ENCODE measurements at regions not wholly inside any gene's neighbourhood (a gene's known extent, or its start where the extent isn't known, plus 50 kb on each side); places are given as distances from the start of the nearest gene placed in this dataset.
"Not testable (repeated sequence)": the region's sequence is repeated elsewhere in the genome, so short reads cannot be mapped to it uniquely, and the experiment has no call there.

DNA sequence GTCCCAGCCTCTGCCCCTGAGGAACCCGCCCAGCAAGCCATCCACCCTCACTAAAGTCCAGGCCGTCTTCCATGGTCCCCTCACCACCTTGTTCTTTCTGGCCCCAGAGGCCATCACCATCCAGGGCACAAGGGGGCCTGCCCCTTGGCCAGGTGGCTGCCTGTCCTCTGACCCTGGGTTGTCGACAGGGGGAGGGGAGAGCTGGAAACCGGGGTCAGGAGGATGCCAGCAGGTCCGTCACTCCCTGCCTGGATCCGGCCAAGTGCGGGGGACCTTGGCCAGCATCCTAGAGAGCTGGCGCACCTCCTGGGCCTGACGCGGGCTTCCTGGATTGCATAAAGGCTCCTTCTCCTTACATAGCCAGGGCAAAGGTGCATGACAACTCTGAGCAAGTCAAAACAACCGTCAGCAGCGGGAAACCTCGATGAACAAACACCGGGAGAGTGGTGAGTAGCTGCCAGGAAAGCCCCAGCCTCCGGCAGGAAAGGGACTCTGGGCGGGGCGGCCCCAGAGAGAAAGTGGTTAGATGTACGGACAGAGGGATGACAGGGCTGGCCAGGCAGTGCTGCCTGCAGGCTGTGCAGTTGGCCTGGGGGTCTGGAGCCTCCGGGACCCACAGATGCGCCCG lies 4461.2 kb upstream of the TPTE start:
- not testable (repeated sequence) for DNase-seq (ENCODE audit: low read depth)

DNA sequence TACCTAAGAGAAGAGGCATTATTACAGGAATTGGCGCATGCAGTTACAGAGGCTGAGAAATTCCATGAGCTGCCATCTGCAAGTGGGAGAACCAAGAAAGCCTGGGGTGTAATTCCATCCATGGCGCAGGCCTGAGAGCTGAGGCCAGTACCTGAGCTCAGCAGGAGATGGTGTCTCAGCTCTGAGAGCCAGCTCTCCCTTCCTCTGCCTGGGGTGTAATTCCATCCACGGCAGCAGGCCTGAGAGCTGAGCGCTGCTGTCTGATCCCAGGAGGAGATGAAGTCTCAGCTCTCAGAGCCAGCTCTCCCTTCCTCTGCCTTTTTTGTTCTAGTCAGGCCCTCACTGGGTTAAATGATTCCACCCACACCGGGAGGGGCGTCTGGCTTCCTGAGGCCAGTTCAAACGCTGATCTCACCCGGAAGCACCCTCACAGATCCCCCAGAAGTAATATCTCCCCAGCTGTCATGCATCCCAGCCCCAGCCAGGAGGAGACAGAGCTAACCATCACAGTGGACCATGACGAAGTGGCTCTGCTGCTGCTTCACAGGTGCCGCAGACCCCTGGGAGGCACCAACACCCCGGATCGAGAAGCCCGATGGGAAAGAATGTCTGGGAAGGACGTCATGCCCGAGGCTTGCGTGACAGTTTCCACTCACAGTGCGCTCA lies 4454.9 kb upstream of the TPTE start:
- not testable (repeated sequence) for DNase-seq (ENCODE audit: low read depth)

DNA sequence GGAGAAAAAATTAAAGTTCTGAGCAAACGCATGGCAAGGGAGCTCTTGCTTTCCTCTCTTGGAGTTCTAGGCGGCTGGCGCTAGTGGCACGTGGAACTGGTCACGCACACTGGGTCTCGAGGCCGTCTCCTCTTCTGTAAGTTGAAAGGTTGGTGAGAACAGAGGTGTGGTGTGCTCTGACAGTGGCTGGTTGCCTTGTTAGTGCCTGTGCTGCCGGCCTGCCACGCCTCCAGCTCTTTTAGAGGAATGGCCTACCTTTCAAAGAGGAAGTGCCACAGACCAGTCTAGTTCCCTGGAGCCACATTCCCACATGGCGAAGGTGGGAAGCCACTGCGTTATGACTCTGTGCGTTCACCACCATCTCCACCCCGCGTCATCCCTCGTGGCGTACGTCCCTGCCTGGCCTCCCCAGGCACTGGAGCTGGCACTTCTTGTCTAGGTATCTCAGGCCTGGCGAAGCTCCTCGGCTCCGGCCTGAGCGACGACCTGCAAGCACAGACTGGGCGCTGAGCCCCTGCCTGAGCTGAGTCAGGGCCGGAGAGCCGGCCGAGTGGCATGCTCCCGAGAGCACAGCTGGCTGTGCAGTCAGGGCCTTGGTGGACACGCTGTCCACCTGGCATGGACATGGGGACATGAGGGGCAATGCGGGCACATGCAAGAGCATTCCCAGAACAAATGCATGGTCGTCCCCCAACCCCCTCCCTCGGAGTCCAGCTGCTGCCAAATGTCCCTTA lies 4453.1 kb upstream of the TPTE start:
- not testable (repeated sequence) for DNase-seq (ENCODE audit: low read depth)

DNA sequence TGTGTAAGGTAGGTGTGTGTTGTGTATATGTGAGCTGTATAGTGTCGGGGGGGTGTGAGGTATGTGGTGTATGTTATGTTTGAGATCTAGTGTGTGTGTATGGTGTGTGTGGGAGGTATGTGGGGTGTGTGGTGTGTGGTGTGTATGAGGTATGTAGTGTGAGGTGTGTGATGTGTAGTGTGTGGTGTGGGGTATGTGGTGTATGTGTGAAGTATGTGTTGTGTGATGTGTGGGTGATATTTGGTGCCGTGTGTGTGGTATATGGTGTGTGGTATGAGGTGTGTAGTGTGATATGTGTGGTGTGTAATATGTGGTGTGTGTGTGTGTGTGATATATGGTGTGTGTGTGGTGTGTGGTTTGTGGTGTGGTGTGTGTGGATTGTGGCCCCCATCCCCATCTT lies 4451.2 kb upstream of the TPTE start:
- not testable (repeated sequence) for DNase-seq (ENCODE audit: low read depth)

DNA sequence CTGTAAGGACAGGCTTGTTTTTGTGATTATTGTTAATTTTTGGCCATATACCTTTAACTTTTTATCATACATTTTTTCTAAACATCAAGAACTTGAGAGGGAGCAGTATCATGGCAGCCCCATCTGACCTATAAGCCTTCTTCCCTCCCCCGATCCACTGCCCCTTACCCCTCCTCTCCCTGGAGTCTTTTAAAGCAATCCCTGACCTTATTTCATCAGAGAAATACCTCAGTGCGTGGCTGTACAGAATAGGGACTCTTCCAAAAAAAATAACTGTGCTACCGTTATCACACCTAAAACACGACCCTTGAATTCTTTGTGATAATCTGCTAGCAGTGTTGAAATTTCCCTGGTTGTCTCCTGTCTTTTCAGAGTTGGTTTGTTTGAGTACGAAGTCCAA lies 4448.7 kb upstream of the TPTE start:
- DNase-seq (ENCODE audit: low read depth): not testable (repeated sequence)

GRCh38 chr21:6073993-6074705 lies 4447.2 kb upstream of the TPTE start:
- not testable (repeated sequence) for DNase-seq (ENCODE audit: low read depth)

DNA sequence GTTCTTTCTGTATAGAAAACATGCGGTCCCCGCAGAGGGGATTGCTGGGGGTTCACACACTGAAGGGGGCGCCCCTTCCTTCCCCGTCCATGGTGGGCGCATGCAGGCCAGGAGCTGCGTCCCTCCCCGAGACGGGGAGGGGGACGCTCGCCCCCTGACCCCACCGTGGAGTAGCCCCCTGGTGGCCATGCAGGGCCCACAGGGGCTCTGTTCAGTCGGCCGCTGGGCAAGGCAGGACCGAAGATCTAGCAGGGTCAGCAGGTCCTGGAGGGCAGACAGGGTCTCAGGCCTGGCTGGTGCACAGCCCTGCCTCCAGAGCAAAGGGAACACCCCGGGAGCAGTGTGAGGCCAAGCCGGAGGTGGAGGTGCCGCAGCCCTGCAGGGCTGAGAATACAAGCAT lies 4446.4 kb upstream of the TPTE start:
- not testable (repeated sequence) for DNase-seq (ENCODE audit: low read depth)

DNA sequence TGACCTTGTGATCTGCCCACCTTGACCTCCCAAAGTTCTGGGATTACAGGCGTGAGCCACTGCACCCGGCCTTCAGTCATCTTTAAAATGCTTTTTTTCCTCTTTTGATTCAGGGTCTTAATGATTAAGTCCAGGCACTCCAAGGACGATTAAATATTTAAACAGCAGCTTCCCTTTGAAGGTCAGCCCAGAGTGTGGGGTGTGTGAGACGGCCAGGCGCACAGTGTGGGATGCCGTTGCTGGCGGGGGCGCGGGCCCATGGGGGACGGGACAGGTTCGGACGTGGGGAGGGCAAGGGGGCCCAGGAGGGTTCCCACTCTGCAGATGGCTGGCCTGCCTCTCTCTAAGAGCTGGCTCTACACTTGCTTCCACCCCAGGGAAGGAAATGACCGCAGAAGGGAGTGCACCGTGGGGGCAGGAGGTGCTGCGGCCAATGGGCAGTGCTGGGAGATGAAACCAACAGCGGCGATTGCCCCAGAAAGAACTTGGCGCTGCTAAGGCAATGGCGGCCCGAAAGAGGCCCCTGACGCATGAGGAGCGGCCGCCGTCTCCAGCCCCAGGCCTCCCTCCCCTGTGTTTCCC lies 4445.7 kb upstream of the TPTE start:
- DNase-seq (ENCODE audit: low read depth): not testable (repeated sequence)

DNA sequence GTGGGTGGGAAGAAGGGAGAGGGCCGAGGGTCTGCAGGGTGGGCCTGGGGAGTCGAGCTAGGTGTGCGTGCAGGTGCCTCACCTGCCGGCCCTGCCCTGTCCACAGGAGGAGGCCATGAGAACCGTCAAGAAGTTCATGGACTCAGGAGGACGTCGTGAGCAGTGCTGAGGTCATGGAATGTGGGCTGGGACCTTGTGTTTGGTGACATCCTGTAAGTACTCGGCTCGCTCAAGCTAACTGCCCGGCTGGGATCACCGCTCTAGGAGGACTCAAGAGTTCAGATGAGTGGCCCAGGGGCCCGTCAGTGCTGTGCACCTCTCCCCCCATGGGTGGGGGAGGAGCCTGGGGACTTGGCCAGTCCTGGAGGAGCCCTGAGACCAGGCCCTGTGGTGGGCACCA lies 4444.0 kb upstream of the TPTE start:
- DNase-seq (ENCODE audit: low read depth): not testable (repeated sequence)

DNA sequence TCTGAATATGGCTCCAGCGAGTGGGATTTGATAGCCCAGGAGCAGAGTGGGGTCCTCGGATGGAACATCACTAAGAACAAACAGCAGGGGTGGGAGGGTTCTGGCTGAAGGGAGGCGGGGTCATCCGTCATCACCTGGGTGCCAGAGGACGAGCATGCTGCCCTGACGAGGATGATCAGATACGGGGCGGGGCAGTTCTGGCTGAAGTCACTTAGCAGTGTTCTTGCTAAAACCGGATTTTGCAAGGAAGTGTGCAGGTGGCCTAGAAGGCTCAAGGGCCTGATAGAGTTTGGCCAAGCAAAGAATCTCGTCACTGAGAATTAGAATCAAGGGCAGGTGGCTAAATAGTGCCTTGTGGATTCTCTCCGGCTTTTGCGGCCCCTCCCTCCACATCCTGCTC lies 4442.5 kb upstream of the TPTE start:
- not testable (repeated sequence) for DNase-seq (ENCODE audit: low read depth)

DNA sequence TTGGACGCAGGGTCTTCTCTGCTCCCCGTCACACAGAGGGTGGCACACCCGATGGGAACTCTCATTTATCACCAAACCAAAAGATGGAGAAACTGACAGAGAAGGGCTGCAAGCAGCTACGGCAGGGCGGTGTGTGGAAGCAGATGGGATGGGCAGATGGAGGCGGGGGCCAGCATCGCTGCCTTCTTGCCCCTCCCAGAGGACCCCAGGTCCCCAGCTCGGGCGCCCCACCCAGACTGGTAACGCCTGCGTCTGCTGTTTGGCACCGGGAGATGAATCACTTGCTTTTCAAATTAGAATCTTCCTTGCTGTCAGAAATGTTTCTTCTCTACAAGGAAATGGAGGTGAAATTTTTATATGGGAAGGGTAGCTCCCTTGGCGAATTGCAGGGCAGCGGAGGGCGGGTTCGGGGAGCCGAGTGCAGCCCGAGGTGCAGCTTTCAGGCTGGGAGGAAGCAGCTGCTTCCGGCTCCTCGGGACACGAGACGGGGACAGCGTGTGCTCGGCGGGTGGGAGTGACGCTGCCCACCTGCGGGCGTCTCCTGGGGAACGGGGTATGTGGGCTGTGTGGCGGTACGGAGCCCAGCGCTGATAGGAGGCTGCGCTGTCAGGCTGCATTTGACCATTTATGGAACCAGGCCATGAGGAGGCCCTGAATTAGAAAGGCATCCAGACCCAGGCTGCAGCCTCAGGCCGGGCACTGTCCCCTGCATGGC lies 4440.3 kb upstream of the TPTE start:
- DNase-seq (ENCODE audit: low read depth): not testable (repeated sequence)

- DNase-seq (ENCODE audit: low read depth): not testable (repeated sequence)
These were observed 4439.2 kb upstream of the TPTE start for GRCh38 chr21:6082166-6082565.

DNA sequence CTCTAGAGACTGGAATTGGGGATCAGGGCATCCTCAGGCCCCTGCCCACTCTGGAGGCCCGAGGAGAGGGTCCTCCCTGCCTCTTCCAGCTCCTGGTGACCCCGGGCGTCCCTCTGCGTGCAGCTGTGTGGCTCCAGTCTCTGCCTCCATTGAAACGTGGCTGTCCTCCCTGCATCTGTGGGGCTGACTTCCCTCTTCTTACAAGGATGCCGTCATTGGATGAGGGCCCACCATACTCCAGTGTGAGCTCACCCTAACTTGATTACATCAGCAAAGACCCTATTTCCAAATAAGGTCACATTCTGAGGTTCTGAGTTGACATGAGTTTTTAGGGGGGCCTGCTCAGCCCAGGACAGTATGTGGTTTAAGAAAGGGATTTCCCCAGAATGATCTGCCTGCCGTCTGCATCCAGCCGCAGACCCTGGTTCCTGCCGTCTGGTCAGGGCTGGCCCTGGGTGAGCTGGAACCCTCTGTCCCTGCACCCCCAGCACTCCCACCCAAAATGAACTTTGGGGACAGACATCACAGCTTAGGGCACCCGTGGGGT lies 4437.7 kb upstream of the TPTE start:
- DNase-seq (ENCODE audit: low read depth): not testable (repeated sequence)

- not testable (repeated sequence) for DNase-seq (ENCODE audit: low read depth)
These were observed 4435.3 kb upstream of the TPTE start for GRCh38 chr21:6086038-6086437.

DNA sequence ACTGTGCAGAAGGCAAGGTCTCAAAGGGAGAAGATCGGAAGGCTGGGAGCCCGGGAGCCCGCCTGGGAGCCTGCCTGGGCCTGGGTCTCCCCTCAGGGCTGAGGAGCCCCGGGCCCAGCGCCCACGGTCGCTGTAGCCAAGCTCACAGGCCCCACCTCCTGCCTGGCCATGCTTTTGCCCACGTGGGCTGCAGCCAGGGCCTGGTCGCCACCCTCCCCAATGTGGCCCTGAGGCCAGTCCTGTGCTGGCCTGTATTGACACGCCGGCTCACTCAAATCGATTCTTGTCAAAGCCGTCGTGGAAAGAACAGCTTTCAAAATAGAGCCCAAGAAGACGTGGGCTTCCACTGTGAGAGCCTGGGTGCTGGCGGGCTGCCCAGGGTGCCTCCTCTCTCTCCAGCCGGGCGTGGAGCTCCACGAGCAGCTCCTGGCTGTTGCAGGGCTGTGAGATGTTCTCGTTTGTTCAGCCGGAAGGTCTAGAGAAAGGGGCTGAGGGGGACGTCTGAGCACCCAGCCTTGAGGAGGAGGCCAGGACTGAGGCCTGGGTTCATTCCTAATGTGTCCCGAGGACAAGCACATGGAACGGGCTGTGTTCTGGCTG lies 4433.7 kb upstream of the TPTE start:
- DNase-seq (ENCODE audit: low read depth): not testable (repeated sequence)

DNA sequence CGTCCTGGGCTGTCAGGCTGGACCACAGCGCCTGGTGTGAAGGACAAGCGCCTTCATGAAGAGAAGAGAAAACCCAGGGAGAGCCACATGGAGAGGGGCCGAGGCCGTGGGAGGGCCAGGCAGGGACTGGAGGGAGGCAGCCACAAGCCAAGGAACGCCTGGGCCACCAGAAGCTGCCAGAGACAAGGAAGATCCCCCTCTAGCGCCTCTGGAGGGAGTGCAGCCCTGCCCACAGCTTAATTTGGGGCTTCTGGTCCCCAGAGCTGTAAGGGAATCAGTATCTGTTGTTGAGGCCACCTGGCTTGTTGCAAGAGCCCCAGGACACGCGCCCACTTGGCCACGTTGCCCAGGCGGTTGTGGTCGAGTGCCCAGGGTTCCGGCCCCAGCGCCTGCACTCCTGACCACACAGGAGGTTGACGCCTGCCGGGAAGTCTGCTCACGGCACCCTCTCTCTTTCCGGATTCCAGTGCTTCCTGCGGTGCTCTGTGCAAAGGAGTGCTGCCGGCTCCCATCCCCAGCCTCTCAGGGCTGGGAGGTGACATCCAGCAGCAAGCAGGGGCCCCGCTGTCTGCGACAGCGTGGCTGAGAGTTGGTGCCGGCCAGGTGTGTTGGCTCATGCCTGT lies 4431.0 kb upstream of the TPTE start:
- not testable (repeated sequence) for DNase-seq (ENCODE audit: low read depth)

DNA sequence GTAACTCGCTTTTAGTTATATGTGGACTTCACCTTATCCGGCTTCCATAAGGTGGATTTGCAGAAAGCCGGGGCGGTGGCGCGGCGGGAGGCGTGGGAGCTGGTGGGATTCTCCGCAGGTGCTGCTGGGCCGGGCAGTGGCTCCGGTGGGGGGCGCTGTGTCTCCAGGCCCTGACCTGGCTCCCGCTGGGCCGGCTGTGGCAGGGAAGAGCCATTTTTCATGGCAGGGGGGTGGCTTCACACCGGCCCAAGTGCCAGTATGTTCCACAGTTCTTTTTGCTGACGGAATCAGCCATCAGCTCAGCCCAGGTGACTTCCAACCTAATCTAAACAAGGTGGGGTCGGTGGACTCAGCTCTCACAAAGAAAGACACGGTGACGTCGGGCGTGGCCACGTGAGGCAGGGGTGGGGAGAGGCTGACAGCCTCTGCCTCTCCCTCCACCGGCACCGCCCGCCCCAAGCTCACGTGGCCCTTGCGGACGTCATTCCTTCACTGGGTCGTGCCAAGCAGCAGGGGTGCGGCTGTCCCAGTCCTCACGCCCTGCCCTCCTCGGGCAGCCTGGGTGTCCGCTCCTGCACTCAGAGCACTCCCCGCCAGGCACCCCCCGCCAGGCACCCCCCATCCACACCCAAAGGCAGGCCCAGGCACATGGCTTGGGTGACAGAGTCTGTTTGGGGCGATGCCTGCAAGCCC lies 4429.9 kb upstream of the TPTE start:
- not testable (repeated sequence) for DNase-seq (ENCODE audit: low read depth)

- not testable (repeated sequence) for DNase-seq (ENCODE audit: low read depth)
These were observed 4429.0 kb upstream of the TPTE start for GRCh38 chr21:6092401-6092800.

DNA sequence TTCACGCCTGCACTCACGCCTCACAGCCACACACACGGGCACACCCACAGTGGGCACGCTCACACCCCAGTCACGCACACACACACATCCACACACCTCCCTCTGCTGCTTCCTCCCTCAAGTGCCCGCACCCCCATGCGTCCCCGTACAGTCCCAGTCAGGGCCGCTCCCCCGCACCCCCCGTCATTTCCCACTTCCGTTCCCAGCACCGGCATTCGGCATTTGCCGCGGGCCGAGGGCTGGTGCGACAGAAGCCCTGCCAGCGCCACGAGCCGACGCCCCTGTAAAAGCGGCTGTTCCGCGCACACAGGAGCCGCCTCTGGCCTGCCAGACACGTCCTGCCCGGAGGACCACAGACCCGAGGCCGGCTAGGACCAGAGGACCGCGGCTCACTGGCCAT lies 4428.0 kb upstream of the TPTE start:
- DNase-seq (ENCODE audit: low read depth): not testable (repeated sequence)

GRCh38 chr21:6093870-6094269 lies 4427.5 kb upstream of the TPTE start:
- DNase-seq (ENCODE audit: low read depth): not testable (repeated sequence)
